KMS-11 (cell line): ENCODE measurements at regions not wholly inside any gene's neighbourhood (a gene's known extent, or its start where the extent isn't known, plus 50 kb on each side); places are given as distances from the start of the nearest gene placed in this dataset.

Experiments used
- H2AFZ ChIP-seq: fragments of 200-600 bp; sonication (generic); 2 replicates; pipeline ENCODE4 v1.6.1; 2016; ENCODE audit warnings: antibody characterized with exemption, mixed run types, low read depth
- H3K27ac ChIP-seq: fragments of 200-600 bp; sonication (generic); 2 replicates; pipeline ENCODE4 v1.6.1; 2016; ENCODE audit warnings: mild to moderate bottlenecking, mixed run types
- H3K27me3 ChIP-seq: fragments of 200-600 bp; sonication (generic); 2 replicates; pipeline ENCODE4 v1.6.1; 2017; ENCODE audit warnings: mild to moderate bottlenecking, low read depth, mixed run types, moderate library complexity; ENCODE audit not compliant: insufficient read depth
- H3K36me3 ChIP-seq: fragments of 200-600 bp; sonication (generic); 2 replicates; pipeline ENCODE4 v1.6.1; 2017; ENCODE audit warnings: mild to moderate bottlenecking, mixed run types; ENCODE audit not compliant: insufficient read depth
- H3K4me1 ChIP-seq: fragments of 200-600 bp; sonication (generic); 2 replicates; pipeline ENCODE4 v1.6.1; 2016; ENCODE audit warnings: mild to moderate bottlenecking, low read depth, mixed run types; ENCODE audit not compliant: poor library complexity, severe bottlenecking
- H3K4me2 ChIP-seq: fragments of 200-600 bp; sonication (generic); 2 replicates; pipeline ENCODE4 v1.7.0; 2016; ENCODE audit warnings: mild to moderate bottlenecking, mixed run types
- H3K4me3 ChIP-seq: fragments of 200-600 bp; sonication (generic); IDR thresholded peaks from 2 replicates; pipeline ENCODE4 v1.6.1; 2017; ENCODE audit warnings: low read depth, low read length, mixed read lengths; ENCODE audit not compliant: insufficient read depth
- H3K79me2 ChIP-seq: fragments of 200-600 bp; sonication (generic); 2 replicates; pipeline ENCODE4 v1.6.1; 2016; ENCODE audit warnings: low read depth, mixed run types; ENCODE audit not compliant: insufficient read depth
- H3K9ac ChIP-seq: fragments of 200-600 bp; sonication (generic); 2 replicates; pipeline ENCODE4 v1.6.1; 2016; ENCODE audit warnings: mild to moderate bottlenecking, mixed run types
- H4K20me1 ChIP-seq: fragments of 200-600 bp; sonication (generic); 2 replicates; pipeline ENCODE4 v1.6.1; 2016; ENCODE audit warnings: mild to moderate bottlenecking, mixed run types; ENCODE audit not compliant: insufficient read depth
- CTCF ChIP-seq: fragments of 200-600 bp; sonication (generic); conservative IDR thresholded peaks from 2 replicates; pipeline ENCODE4 v1.6.1; 2017; ENCODE audit warnings: low read depth, mild to moderate bottlenecking, antibody characterized with exemption, low read length, moderate library complexity, mixed read lengths

GRCh38 chr5:87116825-87117512, 150.7 kb upstream of the RASA1 start:
- no peak overlapping the region for H3K4me3 ChIP-seq
- H3K4me1 ChIP-seq: peaks cover 65% of the 10 kb centered on the region
- H3K27ac ChIP-seq: peak overlapping the region; percentile 12; the same call in 1 of the 2 replicates
- no peaks in the 10 kb centered on the region for H3K27me3 ChIP-seq
- no peak overlapping the region for H3K9ac ChIP-seq
- TF ChIP-seq CTCF: no peak
- H3K36me3 ChIP-seq: no peaks in the 10 kb centered on the region
- no peaks in the 10 kb centered on the region for H4K20me1 ChIP-seq
- no peak overlapping the region for H2AFZ ChIP-seq
- peak overlapping the region; percentile 57; the same call in 1 of the 2 replicates for H3K4me2 ChIP-seq
- no peaks in the 10 kb centered on the region for H3K79me2 ChIP-seq

- Histone ChIP-seq H3K4me1 (peaks cover 75% of the 10 kb centered on the region), H3K27ac (no peak overlapping the region), H3K36me3 (no peaks in the 10 kb centered on the region), H3K4me2 (no peak overlapping the region), H3K4me3 (no peak overlapping the region), H3K9ac (no peak overlapping the region), H3K79me2 (no peaks in the 10 kb centered on the region), H3K27me3 (no peaks in the 10 kb centered on the region), H2AFZ (no peak overlapping the region), H4K20me1 (no peaks in the 10 kb centered on the region)
- no peak for TF ChIP-seq CTCF
These were observed 148.1 kb upstream of the RASA1 start for GRCh38 chr5:87119588-87119987.

- Histone ChIP-seq H3K4me2 (peak overlapping the region; percentile 89), H3K4me1 (peaks cover 81% of the 10 kb centered on the region), H3K79me2 (no peaks in the 10 kb centered on the region), H3K4me3 (no peak overlapping the region), H3K36me3 (no peaks in the 10 kb centered on the region), H2AFZ (0 out of 2 replicates have a peak overlapping the region, but pooled peaks have one; percentile 35), H4K20me1 (no peaks in the 10 kb centered on the region), H3K27ac (peak overlapping the region; percentile 78), H3K27me3 (no peaks in the 10 kb centered on the region), H3K9ac (no peak overlapping the region)
- TF ChIP-seq CTCF: no peak
These were observed 147.0 kb upstream of the RASA1 start for GRCh38 chr5:87120518-87121303.

- H4K20me1 ChIP-seq: no peaks in the 10 kb centered on the region
- H3K9ac ChIP-seq: peak overlapping the region; percentile 36; the same call in 1 of the 2 replicates
- peak overlapping the region; percentile 89 for H3K4me2 ChIP-seq
- H3K36me3 ChIP-seq: no peaks in the 10 kb centered on the region
- H2AFZ ChIP-seq: peak overlapping the region; percentile 51
- no peak for TF ChIP-seq CTCF
- no peak overlapping the region for H3K4me3 ChIP-seq
- no peaks in the 10 kb centered on the region for H3K79me2 ChIP-seq
- no peaks in the 10 kb centered on the region for H3K27me3 ChIP-seq
- H3K27ac ChIP-seq: peak overlapping the region; percentile 78
- peaks cover 74% of the 10 kb centered on the region for H3K4me1 ChIP-seq
These were observed 146.2 kb upstream of the RASA1 start for GRCh38 chr5:87121304-87122150.
